ENCODE measurements at regions not wholly inside any gene's neighbourhood (a gene's known extent, or its start where the extent isn't known, plus 50 kb on each side); places are given as distances from the start of the nearest gene placed in this dataset.
A peak's percentile ranks its signal among the peaks of the same experiment; 100 is the strongest.

- TF ChIP-seq ESRRG (CRISPR knock-in tag; IDR thresholded peaks at IDR 0.05) (no peak), PPARA (CRISPR knock-in tag; IDR thresholded peaks at IDR 0.05; ENCODE audit: borderline replicate concordance) (no peak), POU6F1 (CRISPR knock-in tag; IDR thresholded peaks at IDR 0.05; ENCODE audit: borderline replicate concordance, low read depth) (no peak), ZFP30 (CRISPR knock-in tag; IDR thresholded peaks at IDR 0.05) (no peak), ZFP3 (CRISPR knock-in tag; IDR thresholded peaks at IDR 0.05) (no peak), TCF4 (CRISPR knock-in tag; IDR thresholded peaks at IDR 0.05; ENCODE audit: borderline replicate concordance) (no peak), TSHZ2 (CRISPR knock-in tag; IDR thresholded peaks at IDR 0.05) (no peak), GLIS3 (CRISPR knock-in tag; IDR thresholded peaks at IDR 0.05) (no peak), CSRNP3 (CRISPR knock-in tag; IDR thresholded peaks at IDR 0.05) (no peak), PATZ1 (CRISPR knock-in tag; IDR thresholded peaks at IDR 0.05; ENCODE audit: borderline replicate concordance) (no peak), ISL1 (CRISPR knock-in tag; IDR thresholded peaks at IDR 0.05) (no peak), ZNF8 (CRISPR knock-in tag; IDR thresholded peaks at IDR 0.05) (no peak), SNAI2 (CRISPR knock-in tag; IDR thresholded peaks at IDR 0.05) (no peak), ZC3H10 (CRISPR knock-in tag; IDR thresholded peaks at IDR 0.05) (no peak), ARNTL (CRISPR knock-in tag; IDR thresholded peaks at IDR 0.05; ENCODE audit: borderline replicate concordance, low read depth) (no peak), BACH2 (CRISPR knock-in tag; IDR thresholded peaks at IDR 0.05; ENCODE audit: borderline replicate concordance) (no peak), RARB (CRISPR knock-in tag; IDR thresholded peaks at IDR 0.05) (no peak)
- ATAC-seq = no peak
Observed at GRCh38 chr2:16303761-16304160, 361.9 kb downstream of the CYRIA start.

- ATAC-seq = no peak
- no peak for TF ChIP-seq PATZ1 (CRISPR knock-in tag; IDR thresholded peaks at IDR 0.05; ENCODE audit: borderline replicate concordance)
Observed at GRCh38 chr2:16303273-16303577, 362.4 kb downstream of the CYRIA start.

GRCh38 chr2:16302431-16303272 is 362.3 kb downstream of the MYCN start:
- TF ChIP-seq BACH2 (CRISPR knock-in tag; IDR thresholded peaks at IDR 0.05; ENCODE audit: borderline replicate concordance) = no peak
- TF ChIP-seq ZNF70 (CRISPR knock-in tag; IDR thresholded peaks at IDR 0.05) = peak; percentile 88
- no peak for ATAC-seq

- no peak for ATAC-seq
Observed at GRCh38 chr2:16301961-16302360, 361.6 kb downstream of the MYCN start.

More at GRCh38 chr2:16301961-16302360, 361.6 kb downstream of the MYCN start:
- TF ChIP-seq GLIS3 (CRISPR knock-in tag; IDR thresholded peaks at IDR 0.05) = no peak
- TF ChIP-seq CREB5 (CRISPR knock-in tag; IDR thresholded peaks at IDR 0.05; ENCODE audit: low read depth) = no peak
- TF ChIP-seq ESRRG (CRISPR knock-in tag; IDR thresholded peaks at IDR 0.05) = no peak
- TF ChIP-seq RARB (CRISPR knock-in tag; IDR thresholded peaks at IDR 0.05) = no peak
- TF ChIP-seq PATZ1 (CRISPR knock-in tag; IDR thresholded peaks at IDR 0.05; ENCODE audit: borderline replicate concordance) = no peak
- no peak for TF ChIP-seq ZC3H10 (CRISPR knock-in tag; IDR thresholded peaks at IDR 0.05)
- no peak for TF ChIP-seq TOX (CRISPR knock-in tag; IDR thresholded peaks at IDR 0.05; ENCODE audit: borderline replicate concordance)
- TF ChIP-seq CSDC2 (CRISPR knock-in tag; IDR thresholded peaks at IDR 0.05) = no peak
- TF ChIP-seq ARNTL (CRISPR knock-in tag; IDR thresholded peaks at IDR 0.05; ENCODE audit: borderline replicate concordance, low read depth) = no peak
- TF ChIP-seq BACH2 (CRISPR knock-in tag; IDR thresholded peaks at IDR 0.05; ENCODE audit: borderline replicate concordance) = no peak
- TF ChIP-seq ISL1 (CRISPR knock-in tag; IDR thresholded peaks at IDR 0.05) = no peak
- TF ChIP-seq ZFP30 (CRISPR knock-in tag; IDR thresholded peaks at IDR 0.05) = no peak
- TF ChIP-seq ZNF565 (CRISPR knock-in tag; conservative IDR thresholded peaks at IDR 0.05; ENCODE audit: low read depth) = no peak
- TF ChIP-seq TCF4 (CRISPR knock-in tag; IDR thresholded peaks at IDR 0.05; ENCODE audit: borderline replicate concordance) = no peak
- TF ChIP-seq ZNF70 (CRISPR knock-in tag; IDR thresholded peaks at IDR 0.05) = no peak
